GM18508 (cell line): ENCODE measurements at regions not wholly inside any gene's neighbourhood (a gene's known extent, or its start where the extent isn't known, plus 50 kb on each side); places are given as distances from the start of the nearest gene placed in this dataset.
"Not testable (repeated sequence)": the region's sequence is repeated elsewhere in the genome, so short reads cannot be mapped to it uniquely, and the experiment has no call there.

Experiments
- ATAC-seq: cut with Tn5 transposase; IDR thresholded peaks from one replicate; pipeline ENCODE4 v1.9.1; 2021; ENCODE audit warnings: moderate number of reproducible peaks; ENCODE audit not compliant: insufficient read depth, unreplicated experiment

DNA sequence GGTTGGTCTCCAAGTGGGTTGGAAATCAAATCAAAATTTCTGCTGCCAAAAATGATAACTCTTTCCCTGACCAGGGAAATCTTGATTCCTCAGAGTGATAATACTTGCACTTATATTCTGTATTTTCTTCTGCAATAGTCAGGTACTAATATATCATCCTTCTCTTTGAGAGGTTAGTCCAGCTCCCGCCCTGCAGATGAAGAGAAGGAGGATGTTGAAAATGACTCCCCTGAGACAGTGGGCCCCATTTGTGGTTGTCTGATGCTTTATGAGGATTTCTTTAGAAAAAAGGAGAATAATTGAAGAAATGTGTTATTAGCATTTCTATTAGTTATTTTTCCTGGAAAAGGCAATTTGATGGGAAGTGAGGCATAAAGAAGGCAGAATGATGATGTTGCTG lies 213.0 kb downstream of the SEC23IP start:
- no peak for ATAC-seq

DNA sequence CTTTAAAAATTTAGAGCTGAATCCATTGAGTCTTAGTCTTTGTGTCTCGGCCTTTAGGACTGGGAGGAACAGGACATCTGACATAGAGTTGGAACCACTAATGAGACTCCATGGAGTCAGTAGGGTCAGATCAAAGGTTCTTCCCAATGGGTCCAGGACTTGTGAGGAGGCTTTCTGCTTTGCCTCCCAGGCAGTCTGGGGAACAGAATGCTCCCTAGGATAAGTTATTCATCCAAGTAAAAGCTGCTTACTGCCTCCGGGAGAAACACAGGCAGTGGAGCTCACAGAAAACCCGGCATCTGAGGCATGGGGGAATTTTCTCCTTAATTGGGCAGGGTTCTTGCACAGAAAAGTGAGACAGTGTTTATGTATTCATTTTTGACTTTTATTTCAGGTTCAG lies 216.4 kb downstream of the SEC23IP start:
- no peak for ATAC-seq

DNA sequence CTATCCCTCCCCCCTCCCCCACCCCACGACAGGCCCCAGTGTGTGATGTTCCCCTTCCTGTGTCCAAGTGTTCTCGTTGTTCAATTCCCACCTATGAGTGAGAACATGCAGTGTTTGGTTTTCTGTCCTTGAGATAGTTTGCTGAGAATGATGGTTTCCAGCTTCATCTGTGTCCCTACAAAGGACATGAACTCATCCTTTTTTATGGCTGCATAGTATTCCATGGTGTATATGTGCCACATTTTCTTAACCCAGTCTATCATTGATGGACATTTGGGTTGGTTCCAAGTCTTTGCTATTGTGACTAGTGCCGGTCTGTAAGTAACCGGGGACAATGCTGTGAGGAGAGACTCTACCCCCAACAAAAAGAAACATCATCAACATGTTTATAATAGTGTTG lies 217.2 kb downstream of the SEC23IP start:
- not testable (repeated sequence) for ATAC-seq

DNA sequence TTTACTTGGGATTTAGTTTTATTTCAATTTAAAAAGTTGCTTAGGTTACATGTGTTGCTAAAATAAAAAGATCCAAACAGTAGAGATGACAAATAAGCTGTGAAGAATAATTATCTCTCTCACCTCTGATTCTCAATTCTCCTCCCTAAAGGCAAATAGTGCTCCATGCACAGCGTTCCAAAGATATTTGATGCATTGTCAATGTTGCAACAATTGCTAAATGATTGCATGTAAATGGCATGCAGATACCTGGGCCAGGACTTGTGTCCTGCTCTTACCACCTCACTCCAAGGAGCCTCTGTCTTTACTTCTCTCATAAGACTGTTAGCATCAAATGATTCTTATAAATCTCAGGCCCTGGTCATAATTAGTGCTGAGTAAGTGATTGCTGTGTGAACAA lies 217.7 kb downstream of the SEC23IP start:
- ATAC-seq, result no peak

DNA sequence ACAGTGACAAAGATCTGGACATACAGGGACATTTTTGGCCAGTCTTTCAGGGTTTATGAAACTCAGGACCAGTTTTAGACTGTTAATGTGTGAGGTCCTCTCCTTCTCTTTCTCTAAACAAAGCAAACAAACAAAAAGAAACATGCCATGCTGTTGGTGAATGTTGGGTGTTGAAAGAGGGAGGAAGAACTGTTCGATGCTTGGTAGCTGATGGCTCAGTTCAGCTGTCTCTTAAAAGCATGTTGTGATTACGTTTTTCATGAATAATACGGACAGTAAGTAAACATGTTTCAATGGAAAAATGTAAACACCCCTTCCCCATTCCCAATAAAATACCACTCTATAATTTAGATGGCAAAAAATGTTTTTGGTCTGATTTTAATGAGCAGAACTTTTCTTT lies 219.1 kb downstream of the SEC23IP start:
- ATAC-seq, result no peak

DNA sequence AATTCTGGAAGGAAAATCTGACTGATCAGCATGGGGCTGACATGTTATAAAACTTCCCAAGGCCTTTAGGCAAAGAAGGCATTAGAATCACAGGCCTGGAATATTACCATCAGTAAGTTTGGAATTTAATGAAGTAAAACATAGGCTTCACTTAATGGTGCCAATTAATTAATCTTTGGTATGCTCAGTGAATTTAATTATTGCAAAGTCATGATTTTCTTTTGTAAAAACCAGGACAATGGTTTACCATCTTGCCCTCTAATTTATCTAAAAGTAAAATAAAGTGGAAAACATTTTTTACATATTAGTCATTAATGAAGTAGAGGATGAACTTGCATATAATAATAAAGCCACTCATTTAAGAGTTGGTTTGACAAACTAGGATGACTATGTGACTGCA lies 220.3 kb downstream of the SEC23IP start:
- ATAC-seq, result no peak

DNA sequence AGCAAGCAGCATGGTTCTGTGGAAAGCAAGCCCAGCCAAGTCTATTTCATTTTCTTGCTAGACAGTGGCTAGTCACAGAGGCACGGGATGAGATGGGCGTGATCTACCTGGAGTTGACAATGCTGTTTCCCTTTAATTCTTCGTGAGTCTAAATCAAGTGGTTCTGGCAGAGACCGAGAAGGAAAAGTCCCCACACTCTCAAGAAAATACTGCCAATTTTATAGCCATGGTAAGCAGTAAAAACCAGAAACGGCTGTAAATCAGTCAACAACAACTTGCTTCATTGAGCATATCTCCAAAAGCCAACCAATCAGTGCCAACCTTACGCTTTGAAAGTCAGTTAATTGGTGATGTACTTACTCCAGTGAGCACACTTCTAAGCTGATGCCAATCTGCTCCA lies 223.4 kb downstream of the SEC23IP start:
- no peak for ATAC-seq

DNA sequence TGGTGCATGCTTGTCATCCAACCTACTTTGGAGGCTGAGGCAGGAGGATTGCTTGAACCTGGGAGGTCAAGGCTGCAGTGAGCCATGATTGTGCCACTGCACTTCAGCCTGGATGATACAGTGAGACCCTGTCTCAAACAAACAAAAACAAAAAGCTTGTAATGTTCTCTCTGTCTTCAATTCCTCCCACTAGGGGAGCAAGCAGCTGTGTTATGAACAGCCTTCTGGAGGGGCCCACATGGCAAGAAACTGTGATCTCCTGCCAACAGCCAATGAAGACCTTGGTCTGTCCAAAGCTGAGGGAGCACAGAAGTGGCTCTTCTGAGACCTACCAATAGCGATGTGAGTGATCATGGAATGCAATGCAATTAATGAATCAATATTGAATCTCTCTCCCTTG lies 229.2 kb downstream of the SEC23IP start:
- ATAC-seq, result no peak

DNA sequence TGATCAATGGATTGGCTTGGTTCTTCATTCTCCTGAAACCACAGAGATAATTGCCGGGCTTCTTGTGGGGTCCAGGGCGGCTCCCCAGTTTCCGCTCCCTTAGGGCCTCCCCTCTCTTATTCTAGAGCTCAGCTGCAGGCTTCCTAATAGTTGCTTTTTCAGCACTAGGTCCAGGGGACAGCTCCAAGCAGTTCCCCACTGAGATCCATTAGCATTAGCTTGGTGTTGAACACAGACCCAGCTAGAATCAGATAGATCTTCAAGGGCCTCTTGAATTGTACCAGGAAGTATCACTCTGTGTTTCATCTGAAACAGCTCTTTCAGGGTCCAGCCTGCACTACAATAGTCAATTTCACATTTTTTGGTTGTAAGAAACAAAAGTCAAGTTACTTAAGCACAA lies 238.7 kb downstream of the SEC23IP start:
- no peak for ATAC-seq

DNA sequence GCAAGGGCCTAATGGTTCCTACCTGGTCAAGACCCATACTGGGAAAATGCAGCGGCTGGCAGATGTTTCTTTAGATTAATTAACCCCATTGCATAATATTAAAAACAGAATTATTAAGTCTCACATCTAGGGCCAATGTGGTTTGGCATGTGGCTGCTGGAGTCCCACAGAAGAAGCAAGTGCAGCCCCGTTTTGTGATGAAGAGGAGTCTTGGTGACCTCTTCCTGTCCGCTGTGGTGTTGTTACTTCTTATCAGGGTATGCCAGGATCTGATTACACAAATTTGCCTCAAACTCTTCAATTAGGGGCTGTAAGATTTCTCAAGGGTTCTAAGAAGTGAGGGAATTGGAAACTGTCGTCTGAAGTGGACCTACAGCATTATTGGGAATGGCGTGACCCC lies 240.3 kb downstream of the SEC23IP start:
- no peak for ATAC-seq

DNA sequence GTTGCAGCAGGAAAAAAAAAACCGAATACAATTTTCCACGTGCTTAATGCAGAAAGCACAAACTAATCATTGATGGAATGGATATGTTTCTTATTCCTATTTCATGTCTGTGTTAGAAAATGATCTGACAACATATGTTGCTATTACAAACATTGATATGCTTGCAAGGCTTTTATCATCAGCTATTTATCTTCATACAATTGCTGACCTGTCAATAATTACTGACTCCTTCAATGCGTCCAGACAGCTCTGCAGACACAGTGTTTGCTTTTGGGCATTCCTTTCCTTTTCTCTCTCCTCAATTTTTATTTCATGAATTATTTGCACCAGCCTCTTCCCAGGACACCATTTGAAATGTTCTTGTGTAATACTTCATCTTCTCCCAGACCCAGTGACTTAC lies 246.2 kb downstream of the SEC23IP start:
- ATAC-seq, result no peak

DNA sequence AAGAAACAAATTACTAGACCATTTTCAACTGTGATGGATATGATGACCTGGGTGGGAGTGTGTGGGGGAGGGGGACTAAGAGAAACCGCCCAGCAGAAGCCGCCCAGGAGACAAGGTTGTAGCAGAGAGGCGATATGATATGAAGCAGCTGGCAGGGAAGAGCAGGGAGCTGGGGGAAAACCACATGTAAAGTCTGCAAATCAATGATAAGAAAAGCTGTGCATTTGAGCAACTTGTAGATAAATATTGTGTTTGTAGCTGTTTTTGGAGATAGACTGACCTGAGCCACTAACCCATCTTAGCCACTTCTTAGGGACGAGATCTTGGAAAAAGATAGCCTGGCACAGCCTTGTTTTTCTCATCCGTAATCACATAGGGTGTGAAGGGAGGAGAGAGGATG lies 252.6 kb downstream of the SEC23IP start:
- ATAC-seq, result no peak

DNA sequence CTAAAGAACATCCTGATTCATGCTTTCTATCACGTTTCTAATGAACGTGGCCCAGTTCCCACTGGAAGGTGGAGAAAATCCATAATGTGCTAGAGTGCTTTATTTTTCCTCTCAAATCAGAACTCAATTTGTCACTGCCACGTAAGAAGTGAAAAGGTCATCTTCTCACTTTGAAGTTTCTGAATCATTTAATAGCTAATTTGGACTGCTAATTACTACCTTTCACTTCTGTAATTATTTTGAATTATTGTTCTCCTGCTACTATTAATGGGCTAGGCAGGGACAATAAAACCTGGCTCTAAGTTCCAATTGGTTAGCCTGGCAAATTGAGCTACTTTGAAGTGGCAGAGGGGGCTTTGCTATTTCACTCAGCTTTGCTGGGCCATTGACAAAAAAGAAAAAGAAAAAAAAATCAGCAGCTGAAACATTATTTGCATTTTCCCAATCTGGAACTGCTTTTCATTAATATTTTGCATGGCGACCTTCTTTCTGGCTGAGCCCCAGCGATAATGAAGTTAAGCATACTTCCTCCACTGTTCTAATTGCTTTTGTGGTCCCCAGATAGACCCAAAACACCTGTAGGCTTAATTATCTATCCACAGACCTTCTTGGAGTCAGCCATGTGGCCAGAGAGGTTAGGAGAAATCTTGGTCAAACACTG lies 264.2 kb downstream of the SEC23IP start:
- ATAC-seq, result no peak

DNA sequence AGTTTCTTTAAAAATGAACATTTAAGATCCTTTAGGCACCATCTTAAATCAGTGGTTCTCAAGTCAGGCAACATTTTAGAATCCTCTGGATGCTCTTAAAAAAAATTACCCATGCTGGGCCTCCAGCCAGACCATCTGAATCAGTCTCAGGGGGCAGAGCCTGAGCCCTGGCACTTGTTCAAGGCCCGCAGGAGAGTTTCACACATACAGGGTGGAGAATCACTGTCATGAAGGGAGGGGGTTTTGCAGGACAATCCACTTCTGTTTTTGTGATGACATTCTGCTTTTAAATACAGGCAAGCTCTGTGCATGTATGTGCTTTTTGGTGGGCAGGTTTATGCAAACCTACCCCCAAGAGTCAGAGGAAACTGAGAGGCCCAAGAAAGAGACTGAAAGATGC lies 268.6 kb downstream of the SEC23IP start:
- ATAC-seq, result no peak

DNA sequence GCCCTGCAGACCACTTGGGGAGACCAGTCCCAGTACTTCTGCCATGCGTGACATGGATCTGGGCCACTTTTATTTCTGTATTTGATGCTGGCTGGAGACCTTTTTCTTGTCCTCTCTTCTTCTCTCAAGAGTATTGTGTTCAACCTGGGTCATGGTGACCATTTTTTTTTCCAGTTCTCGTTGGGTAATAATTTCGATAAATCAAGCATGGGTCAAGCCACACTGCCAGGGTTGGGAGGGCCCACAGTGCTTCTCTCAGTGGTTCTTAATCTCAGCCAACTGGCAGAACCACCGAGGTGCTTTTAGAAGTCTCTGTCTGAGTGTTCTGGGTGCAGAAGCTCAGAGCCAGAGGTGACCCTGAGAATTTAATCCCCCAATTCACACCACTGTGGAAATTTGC lies 269.9 kb downstream of the SEC23IP start:
- ATAC-seq, result no peak

DNA sequence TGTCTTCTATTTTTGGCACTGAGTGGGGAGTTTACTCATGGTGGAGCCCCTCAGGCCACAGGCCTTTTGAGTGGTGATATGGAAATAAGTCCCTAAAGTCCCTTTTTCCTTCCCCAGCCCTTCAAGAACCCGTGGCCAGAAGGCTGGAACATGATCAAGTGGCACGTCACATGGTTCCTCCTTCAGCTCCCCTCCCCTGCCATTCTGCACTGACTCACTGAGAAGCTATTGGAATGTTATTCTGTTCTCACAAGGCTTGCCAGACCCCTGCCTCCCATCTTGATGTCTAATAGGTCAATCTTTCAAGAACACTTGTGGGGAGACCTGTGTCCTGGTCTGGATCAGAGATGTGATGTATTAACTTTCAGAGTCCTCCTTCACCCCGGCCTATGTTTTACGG lies 279.8 kb downstream of the SEC23IP start:
- no peak for ATAC-seq

DNA sequence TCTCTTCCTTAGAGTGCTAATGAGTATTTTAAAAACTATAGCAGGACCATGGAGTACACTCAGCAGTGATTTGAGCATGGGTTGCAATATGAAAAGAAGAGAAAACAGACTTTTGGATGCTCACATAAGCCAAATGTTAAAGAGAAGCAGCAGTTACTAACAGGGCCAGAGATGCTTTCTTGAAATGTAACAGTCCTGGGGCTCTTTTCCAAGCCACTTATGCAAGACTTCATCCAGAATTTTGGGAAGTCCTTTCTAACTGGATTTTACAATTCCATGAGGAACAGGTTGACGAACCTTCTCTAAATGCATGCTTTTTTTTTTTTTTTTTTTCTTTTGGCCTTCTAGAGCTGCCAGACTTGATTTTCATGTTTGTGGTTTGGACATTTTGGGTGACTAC lies 282.0 kb downstream of the SEC23IP start:
- no peak for ATAC-seq

DNA sequence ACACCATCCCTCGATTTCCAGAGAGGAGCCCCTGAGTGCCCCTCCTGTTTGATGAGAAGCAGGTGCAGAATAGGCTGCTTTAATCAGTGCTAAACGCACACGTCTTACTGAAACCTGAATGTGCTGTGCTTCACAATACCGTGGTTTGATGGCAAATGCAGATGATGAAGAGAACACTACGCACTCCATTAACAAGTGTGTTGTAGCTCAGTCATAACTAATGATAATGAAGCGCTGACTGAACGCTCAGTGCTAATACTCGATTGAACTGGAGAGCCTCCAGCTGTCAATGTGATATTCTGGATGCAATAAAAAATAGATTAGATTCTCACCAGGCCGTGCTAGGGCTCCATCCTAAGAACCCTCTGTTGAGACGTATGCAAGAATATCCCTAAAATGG lies 279.7 kb upstream of the PLPP4 start:
- ATAC-seq, result no peak

DNA sequence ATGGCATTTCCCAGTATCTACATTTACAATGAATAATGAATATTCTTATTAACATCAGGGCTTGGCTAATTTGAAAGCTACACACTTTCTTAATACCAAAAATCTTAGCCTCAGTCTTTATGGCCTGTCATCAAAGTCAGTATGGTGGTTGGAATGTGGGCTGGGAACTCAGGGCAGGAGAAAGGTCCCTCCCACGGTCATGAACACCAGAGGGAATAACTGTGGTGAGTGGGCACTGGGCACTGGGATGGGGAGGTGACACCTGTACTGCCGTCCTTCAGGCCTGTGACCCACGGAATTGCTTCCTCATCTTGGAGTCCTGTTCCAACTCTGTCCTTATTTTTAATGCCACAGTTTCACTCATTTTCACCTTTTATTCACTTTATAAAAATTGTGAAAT lies 276.9 kb upstream of the PLPP4 start:
- no peak for ATAC-seq

DNA sequence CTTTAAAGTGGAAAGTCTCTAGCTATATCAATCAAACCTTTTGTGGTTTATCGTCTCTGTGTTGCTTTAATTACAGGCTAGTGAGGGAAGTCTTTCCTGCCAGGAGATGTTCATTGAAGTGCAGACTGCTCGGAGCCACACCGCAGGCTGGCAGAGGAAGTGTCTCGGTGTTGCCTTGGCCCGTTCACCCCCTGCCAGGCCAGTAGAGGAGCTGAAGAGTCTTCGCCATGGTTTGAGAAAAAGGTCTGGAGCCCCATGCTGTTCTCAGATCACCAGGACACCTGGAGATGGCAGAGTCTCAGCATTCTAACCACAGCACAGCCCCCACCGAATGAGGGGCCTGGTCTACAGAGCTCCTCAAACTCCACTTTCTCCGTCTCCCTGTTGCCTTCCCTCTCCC lies 275.9 kb upstream of the PLPP4 start:
- ATAC-seq, result no peak

DNA sequence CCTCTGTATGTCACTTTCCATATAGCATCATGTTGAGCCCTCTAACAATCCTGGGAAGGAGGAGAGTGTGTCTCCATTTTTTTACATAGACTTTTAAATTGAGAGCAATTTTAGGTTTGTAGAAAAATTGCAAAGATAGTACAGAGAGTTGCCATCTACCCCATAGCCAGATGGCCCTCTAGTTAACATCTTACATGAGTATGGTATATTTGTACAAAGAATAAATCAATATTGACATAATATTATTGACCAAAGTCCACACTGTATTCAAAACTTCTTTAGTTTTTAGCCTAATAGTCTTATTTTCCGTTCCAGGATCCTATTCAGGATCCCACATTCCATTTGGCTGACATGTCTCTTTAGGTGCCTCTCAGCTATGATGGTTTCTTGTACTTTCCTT lies 274.6 kb upstream of the PLPP4 start:
- no peak for ATAC-seq

DNA sequence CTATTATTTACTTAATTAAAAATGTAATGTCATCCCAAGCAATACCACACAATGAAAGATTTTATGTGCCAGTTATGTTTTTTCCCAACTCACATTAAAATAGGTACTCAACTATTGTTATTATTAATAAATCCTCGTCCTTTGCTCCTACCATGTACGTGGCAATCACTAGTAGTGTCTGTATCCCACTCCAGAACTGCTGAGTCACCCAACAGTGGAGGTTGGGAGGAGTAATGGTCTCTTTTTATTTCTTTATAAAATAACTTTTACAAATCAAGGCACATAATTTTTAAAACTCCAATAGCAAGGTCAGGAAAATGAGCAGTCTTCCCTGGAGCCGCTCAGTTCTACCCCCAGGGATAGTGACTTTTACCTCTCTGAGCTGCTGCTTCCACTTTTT lies 273.5 kb upstream of the PLPP4 start:
- ATAC-seq, result no peak
